ENCODE measurements at regions not wholly inside any gene's neighbourhood (a gene's known extent, or its start where the extent isn't known, plus 50 kb on each side); places are given as distances from the start of the nearest gene placed in this dataset.
"Not testable (repeated sequence)": the region's sequence is repeated elsewhere in the genome, so short reads cannot be mapped to it uniquely, and the experiment has no call there.

GRCh38 chr3:130184152-130185024 is 102.8 kb downstream of the ALG1L2 start:
- not testable (repeated sequence) for H3K27ac ChIP-seq (ENCODE audit: low read depth, low read length); H3K9ac ChIP-seq (ENCODE audit: low read depth in 1 of 3, low read length in 3 of 3); H3K4me3 ChIP-seq (ENCODE audit: low read length in 3 of 3); H3K9me3 ChIP-seq (ENCODE audit: control insufficient read depth in 3 of 3, low read length in 3 of 3); H3K36me3 ChIP-seq (ENCODE audit: control insufficient read depth in 3 of 3, insufficient read depth in 3 of 3, low read length in 3 of 3); H3K27me3 ChIP-seq (ENCODE audit: control insufficient read depth in 3 of 3, insufficient read depth in 3 of 3, low read length in 3 of 3); H3K4me1 ChIP-seq (ENCODE audit: control insufficient read depth in 3 of 3, insufficient read depth in 3 of 3, low read length in 3 of 3)

DNA sequence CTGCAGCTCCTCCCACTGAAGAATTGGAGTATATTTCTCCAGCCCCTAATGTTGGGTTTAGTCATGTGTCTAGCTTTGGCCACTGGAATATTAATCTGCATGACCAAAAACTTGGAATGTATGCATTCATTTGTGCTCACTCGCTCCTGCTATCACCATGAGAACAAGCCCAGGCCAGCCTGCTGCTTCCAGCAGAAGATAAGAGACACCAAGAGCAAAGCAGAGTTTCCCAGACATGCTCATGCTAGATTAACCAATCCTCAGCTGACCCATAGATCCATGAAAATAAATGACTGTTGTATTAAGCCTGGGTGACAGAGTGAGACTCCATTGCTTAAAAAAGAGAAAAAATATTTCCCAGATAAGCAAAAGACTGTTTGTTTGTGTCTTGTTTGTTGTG is 119.6 kb downstream of the ALG1L2 start:
- H3K4me3 ChIP-seq (ENCODE audit: low read length in 3 of 3) = not testable (repeated sequence)

GRCh38 chr3:130203633-130204032 is 122.0 kb downstream of the ALG1L2 start:
- not testable (repeated sequence) for H3K9me3 ChIP-seq (ENCODE audit: control insufficient read depth in 3 of 3, low read length in 3 of 3); H3K27ac ChIP-seq (ENCODE audit: low read depth, low read length); H3K36me3 ChIP-seq (ENCODE audit: control insufficient read depth in 3 of 3, insufficient read depth in 3 of 3, low read length in 3 of 3); H3K27me3 ChIP-seq (ENCODE audit: control insufficient read depth in 3 of 3, insufficient read depth in 3 of 3, low read length in 3 of 3); H3K4me3 ChIP-seq (ENCODE audit: low read length in 3 of 3); H3K4me1 ChIP-seq (ENCODE audit: control insufficient read depth in 3 of 3, insufficient read depth in 3 of 3, low read length in 3 of 3); H3K9ac ChIP-seq (ENCODE audit: low read depth in 1 of 3, low read length in 3 of 3)

More for the DNA sequence above, 119.6 kb downstream of the ALG1L2 start:
- H3K4me1 ChIP-seq (ENCODE audit: control insufficient read depth in 3 of 3, insufficient read depth in 3 of 3, low read length in 3 of 3); H3K27ac ChIP-seq (ENCODE audit: low read depth, low read length); H3K9me3 ChIP-seq (ENCODE audit: control insufficient read depth in 3 of 3, low read length in 3 of 3); H3K36me3 ChIP-seq (ENCODE audit: control insufficient read depth in 3 of 3, insufficient read depth in 3 of 3, low read length in 3 of 3); H3K9ac ChIP-seq (ENCODE audit: low read depth in 1 of 3, low read length in 3 of 3); H3K27me3 ChIP-seq (ENCODE audit: control insufficient read depth in 3 of 3, insufficient read depth in 3 of 3, low read length in 3 of 3): not testable (repeated sequence)

DNA sequence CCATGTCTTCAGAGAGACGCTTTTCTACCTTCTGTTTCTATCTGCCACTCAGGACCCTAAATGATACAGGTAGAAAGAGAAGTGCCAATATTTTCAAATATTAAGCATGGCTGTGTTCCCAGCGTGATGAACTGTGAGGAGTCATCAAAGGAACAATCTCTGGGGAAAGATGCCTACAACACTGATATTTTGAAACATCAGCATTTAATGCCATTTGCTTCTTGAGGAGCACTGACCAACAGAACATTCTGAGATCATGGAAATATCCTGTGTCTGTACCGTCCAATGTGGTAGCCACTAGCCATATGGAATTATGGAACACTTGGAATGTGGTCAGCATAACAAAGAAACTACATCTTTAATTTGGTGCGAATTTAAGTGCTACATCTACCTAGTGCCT is 117.9 kb upstream of the COL6A5 start:
- H3K27me3 ChIP-seq (ENCODE audit: control insufficient read depth in 3 of 3, insufficient read depth in 3 of 3, low read length in 3 of 3) = peaks cover 0 to 2% (median 0%) of the 10 kb centered on the region in 3 donors

GRCh38 chr3:130242850-130243569 is 102.5 kb upstream of the COL6A5 start:
- no peaks in the 10 kb centered on the region for H3K4me1 ChIP-seq (ENCODE audit: control insufficient read depth in 3 of 3, insufficient read depth in 3 of 3, low read length in 3 of 3)
- H3K27me3 ChIP-seq (ENCODE audit: control insufficient read depth in 3 of 3, insufficient read depth in 3 of 3, low read length in 3 of 3) = no peaks in the 10 kb centered on the region
- no peak overlapping the region for H3K27ac ChIP-seq (ENCODE audit: low read depth, low read length)
- H3K9me3 ChIP-seq (ENCODE audit: control insufficient read depth in 3 of 3, low read length in 3 of 3) = no peaks in the 10 kb centered on the region
- H3K9ac ChIP-seq (ENCODE audit: low read depth in 1 of 3, low read length in 3 of 3) = no peak overlapping the region
- no peaks in the 10 kb centered on the region for H3K36me3 ChIP-seq (ENCODE audit: control insufficient read depth in 3 of 3, insufficient read depth in 3 of 3, low read length in 3 of 3)
- H3K4me3 ChIP-seq (ENCODE audit: low read length in 3 of 3) = no peak overlapping the region

More for the DNA sequence above, 117.9 kb upstream of the COL6A5 start:
- H3K4me1 ChIP-seq (ENCODE audit: control insufficient read depth in 3 of 3, insufficient read depth in 3 of 3, low read length in 3 of 3) = no peaks in the 10 kb centered on the region
- no peak overlapping the region for H3K27ac ChIP-seq (ENCODE audit: low read depth, low read length)
- no peaks in the 10 kb centered on the region for H3K9me3 ChIP-seq (ENCODE audit: control insufficient read depth in 3 of 3, low read length in 3 of 3)
- H3K4me3 ChIP-seq (ENCODE audit: low read length in 3 of 3) = no peak overlapping the region
- H3K9ac ChIP-seq (ENCODE audit: low read depth in 1 of 3, low read length in 3 of 3) = no peak overlapping the region
- no peaks in the 10 kb centered on the region for H3K36me3 ChIP-seq (ENCODE audit: control insufficient read depth in 3 of 3, insufficient read depth in 3 of 3, low read length in 3 of 3)

DNA sequence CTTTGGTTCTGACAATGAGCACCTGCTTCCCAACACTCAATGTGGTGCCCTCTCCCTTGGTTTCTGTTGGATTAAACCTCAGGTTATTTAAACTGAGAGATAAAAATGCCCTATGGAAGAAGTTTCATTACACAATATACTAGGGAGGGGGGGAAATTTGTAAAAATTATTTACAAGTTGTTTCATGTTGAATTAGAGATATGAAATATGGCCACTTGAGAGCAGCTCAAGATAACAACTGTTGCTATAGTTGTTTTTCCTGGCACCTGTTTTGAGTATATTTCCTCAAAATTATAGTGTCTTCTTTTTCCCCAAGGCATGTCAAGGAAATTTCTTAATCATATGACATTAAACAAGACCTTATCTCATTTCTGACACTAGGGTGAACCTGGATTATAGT is 101.7 kb upstream of the COL6A5 start:
- Histone ChIP-seq H3K9ac (ENCODE audit: low read depth in 1 of 3, low read length in 3 of 3) (no peak overlapping the region), H3K4me1 (ENCODE audit: control insufficient read depth in 3 of 3, insufficient read depth in 3 of 3, low read length in 3 of 3) (no peaks in the 10 kb centered on the region), H3K36me3 (ENCODE audit: control insufficient read depth in 3 of 3, insufficient read depth in 3 of 3, low read length in 3 of 3) (no peaks in the 10 kb centered on the region), H3K27me3 (ENCODE audit: control insufficient read depth in 3 of 3, insufficient read depth in 3 of 3, low read length in 3 of 3) (no peaks in the 10 kb centered on the region), H3K9me3 (ENCODE audit: control insufficient read depth in 3 of 3, low read length in 3 of 3) (no peaks in the 10 kb centered on the region), H3K27ac (ENCODE audit: low read depth, low read length) (no peak overlapping the region), H3K4me3 (ENCODE audit: low read length in 3 of 3) (no peak overlapping the region)

DNA sequence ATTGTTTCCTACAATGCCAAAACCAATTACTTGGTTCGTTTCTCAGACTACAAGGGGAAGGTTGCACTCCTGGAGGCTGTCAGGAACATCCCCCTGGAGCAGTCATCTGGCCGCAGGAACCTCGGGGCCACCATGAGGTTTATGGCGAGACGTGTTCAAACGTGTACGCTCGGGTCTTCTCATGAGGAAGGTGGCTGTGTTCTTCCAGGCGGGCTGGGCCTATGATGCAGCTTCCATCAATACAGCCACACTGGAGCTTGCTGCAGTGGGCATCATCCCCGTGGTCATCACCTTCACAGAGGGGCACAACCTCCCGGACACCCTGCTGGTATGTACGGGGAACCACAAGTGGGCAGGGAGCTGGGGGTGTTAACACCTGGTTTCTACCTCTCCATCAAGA is 94.5 kb upstream of the COL6A5 start:
- H3K4me3 ChIP-seq (ENCODE audit: low read length in 3 of 3) = no peak overlapping the region
- H3K27me3 ChIP-seq (ENCODE audit: control insufficient read depth in 3 of 3, insufficient read depth in 3 of 3, low read length in 3 of 3) = no peaks in the 10 kb centered on the region
- no peaks in the 10 kb centered on the region for H3K36me3 ChIP-seq (ENCODE audit: control insufficient read depth in 3 of 3, insufficient read depth in 3 of 3, low read length in 3 of 3)
- H3K9ac ChIP-seq (ENCODE audit: low read depth in 1 of 3, low read length in 3 of 3) = no peak overlapping the region
- H3K9me3 ChIP-seq (ENCODE audit: control insufficient read depth in 3 of 3, low read length in 3 of 3) = no peaks in the 10 kb centered on the region
- H3K27ac ChIP-seq (ENCODE audit: low read depth, low read length) = no peak overlapping the region
- H3K4me1 ChIP-seq (ENCODE audit: control insufficient read depth in 3 of 3, insufficient read depth in 3 of 3, low read length in 3 of 3) = no peaks in the 10 kb centered on the region

GRCh38 chr3:130255442-130255841 is 90.0 kb upstream of the COL6A5 start:
- H3K9ac ChIP-seq (ENCODE audit: low read depth in 1 of 3, low read length in 3 of 3) = no peak overlapping the region
- no peaks in the 10 kb centered on the region for H3K27me3 ChIP-seq (ENCODE audit: control insufficient read depth in 3 of 3, insufficient read depth in 3 of 3, low read length in 3 of 3)
- H3K4me1 ChIP-seq (ENCODE audit: control insufficient read depth in 3 of 3, insufficient read depth in 3 of 3, low read length in 3 of 3) = peaks cover 0 to 13% (median 2%) of the 10 kb centered on the region in 3 donors
- no peak overlapping the region for H3K4me3 ChIP-seq (ENCODE audit: low read length in 3 of 3)
- H3K27ac ChIP-seq (ENCODE audit: low read depth, low read length) = no peak overlapping the region
- H3K9me3 ChIP-seq (ENCODE audit: control insufficient read depth in 3 of 3, low read length in 3 of 3) = no peaks in the 10 kb centered on the region
- no peaks in the 10 kb centered on the region for H3K36me3 ChIP-seq (ENCODE audit: control insufficient read depth in 3 of 3, insufficient read depth in 3 of 3, low read length in 3 of 3)

DNA sequence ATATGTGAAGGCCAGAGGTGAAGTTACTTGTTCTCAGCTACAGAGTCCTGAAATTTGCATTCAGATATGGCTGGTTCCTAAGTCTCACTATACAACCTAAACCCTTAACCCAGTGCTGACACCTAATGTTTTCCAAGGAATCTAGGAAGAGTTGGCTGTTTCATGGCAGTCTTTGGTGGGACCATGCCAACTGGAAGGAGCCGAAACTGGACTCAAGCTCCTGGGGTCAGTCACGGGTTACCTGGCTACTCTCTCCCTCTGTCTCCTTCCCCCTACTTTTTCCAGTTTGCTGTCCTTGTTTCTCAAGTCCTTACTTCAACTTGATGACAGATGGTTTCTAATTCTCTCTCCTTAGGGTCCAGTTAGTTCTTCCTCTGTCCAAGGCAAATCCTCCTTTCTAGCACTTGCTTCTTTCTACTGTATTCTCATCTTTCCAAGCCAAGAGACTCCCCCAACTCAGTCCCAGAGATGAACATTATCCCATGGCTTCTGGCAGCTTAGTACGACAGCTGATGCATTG is 88.6 kb upstream of the COL6A5 start:
- H3K27ac ChIP-seq (ENCODE audit: low read depth, low read length) = no peak overlapping the region
- no peak overlapping the region for H3K9ac ChIP-seq (ENCODE audit: low read depth in 1 of 3, low read length in 3 of 3)
- H3K27me3 ChIP-seq (ENCODE audit: control insufficient read depth in 3 of 3, insufficient read depth in 3 of 3, low read length in 3 of 3) = no peaks in the 10 kb centered on the region
- no peaks in the 10 kb centered on the region for H3K9me3 ChIP-seq (ENCODE audit: control insufficient read depth in 3 of 3, low read length in 3 of 3)
- H3K4me3 ChIP-seq (ENCODE audit: low read length in 3 of 3) = no peak overlapping the region
- H3K36me3 ChIP-seq (ENCODE audit: control insufficient read depth in 3 of 3, insufficient read depth in 3 of 3, low read length in 3 of 3) = no peaks in the 10 kb centered on the region
- H3K4me1 ChIP-seq (ENCODE audit: control insufficient read depth in 3 of 3, insufficient read depth in 3 of 3, low read length in 3 of 3) = peaks cover 0 to 13% (median 2%) of the 10 kb centered on the region in 3 donors

GRCh38 chr3:130258532-130258952 is 86.9 kb upstream of the COL6A5 start:
- no peak overlapping the region for H3K4me3 ChIP-seq (ENCODE audit: low read length in 3 of 3)
- no peak overlapping the region for H3K27ac ChIP-seq (ENCODE audit: low read depth, low read length)
- no peak overlapping the region for H3K9ac ChIP-seq (ENCODE audit: low read depth in 1 of 3, low read length in 3 of 3)
- no peaks in the 10 kb centered on the region for H3K9me3 ChIP-seq (ENCODE audit: control insufficient read depth in 3 of 3, low read length in 3 of 3)
- H3K4me1 ChIP-seq (ENCODE audit: control insufficient read depth in 3 of 3, insufficient read depth in 3 of 3, low read length in 3 of 3) = peaks cover 0 to 13% (median 2%) of the 10 kb centered on the region in 3 donors
- H3K36me3 ChIP-seq (ENCODE audit: control insufficient read depth in 3 of 3, insufficient read depth in 3 of 3, low read length in 3 of 3) = no peaks in the 10 kb centered on the region
- H3K27me3 ChIP-seq (ENCODE audit: control insufficient read depth in 3 of 3, insufficient read depth in 3 of 3, low read length in 3 of 3) = no peaks in the 10 kb centered on the region
